ENCODE measurements at regions not wholly inside any gene's neighbourhood (a gene's known extent, or its start where the extent isn't known, plus 50 kb on each side); places are given as distances from the start of the nearest gene placed in this dataset.

DNA sequence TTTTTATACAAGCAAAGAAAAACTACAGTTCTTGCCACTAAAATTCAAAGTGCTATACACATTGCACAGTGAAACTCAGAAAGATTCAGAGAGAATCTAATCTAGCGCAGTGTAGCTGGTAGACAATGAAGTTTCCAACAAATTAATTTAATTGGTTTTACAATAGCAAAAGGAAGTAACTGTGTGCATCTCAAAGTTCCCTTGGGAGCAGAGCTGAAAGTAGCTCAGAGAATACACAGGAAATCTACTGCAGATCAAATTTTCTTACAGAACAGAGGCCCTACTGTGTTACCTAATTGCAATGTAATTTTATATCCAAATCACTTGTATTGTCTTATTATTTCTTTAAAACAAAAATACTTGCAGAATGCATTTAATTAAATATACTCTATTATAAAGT, 1396.2 kb upstream of the TENM4 start:
- DNase-seq (ENCODE audit: low read depth in 1 of 2, low spot score in 1 of 2): no peak
- H3K27ac ChIP-seq (replicated peaks): no peak overlapping the region
- no peaks in the 10 kb centered on the region for H3K27me3 ChIP-seq (ENCODE audit: insufficient read depth, poor library complexity, severe bottlenecking)
- H3K4me3 ChIP-seq (replicated peaks; ENCODE audit: insufficient read depth, low read length): no peak overlapping the region
- TF ChIP-seq GABPA (IDR thresholded peaks at IDR 0.05; ENCODE audit: low read depth) (no peak), CTCF (IDR thresholded peaks at IDR 0.05; ENCODE audit: insufficient read depth, low read length) (no peak), SPI1 (IDR thresholded peaks at IDR 0.05; ENCODE audit: borderline replicate concordance, low read depth) (no peak), POLR2AphosphoS5 (IDR thresholded peaks at IDR 0.05; ENCODE audit: low read depth) (no peak)
- TF ChIP-seq, protein P1, sequence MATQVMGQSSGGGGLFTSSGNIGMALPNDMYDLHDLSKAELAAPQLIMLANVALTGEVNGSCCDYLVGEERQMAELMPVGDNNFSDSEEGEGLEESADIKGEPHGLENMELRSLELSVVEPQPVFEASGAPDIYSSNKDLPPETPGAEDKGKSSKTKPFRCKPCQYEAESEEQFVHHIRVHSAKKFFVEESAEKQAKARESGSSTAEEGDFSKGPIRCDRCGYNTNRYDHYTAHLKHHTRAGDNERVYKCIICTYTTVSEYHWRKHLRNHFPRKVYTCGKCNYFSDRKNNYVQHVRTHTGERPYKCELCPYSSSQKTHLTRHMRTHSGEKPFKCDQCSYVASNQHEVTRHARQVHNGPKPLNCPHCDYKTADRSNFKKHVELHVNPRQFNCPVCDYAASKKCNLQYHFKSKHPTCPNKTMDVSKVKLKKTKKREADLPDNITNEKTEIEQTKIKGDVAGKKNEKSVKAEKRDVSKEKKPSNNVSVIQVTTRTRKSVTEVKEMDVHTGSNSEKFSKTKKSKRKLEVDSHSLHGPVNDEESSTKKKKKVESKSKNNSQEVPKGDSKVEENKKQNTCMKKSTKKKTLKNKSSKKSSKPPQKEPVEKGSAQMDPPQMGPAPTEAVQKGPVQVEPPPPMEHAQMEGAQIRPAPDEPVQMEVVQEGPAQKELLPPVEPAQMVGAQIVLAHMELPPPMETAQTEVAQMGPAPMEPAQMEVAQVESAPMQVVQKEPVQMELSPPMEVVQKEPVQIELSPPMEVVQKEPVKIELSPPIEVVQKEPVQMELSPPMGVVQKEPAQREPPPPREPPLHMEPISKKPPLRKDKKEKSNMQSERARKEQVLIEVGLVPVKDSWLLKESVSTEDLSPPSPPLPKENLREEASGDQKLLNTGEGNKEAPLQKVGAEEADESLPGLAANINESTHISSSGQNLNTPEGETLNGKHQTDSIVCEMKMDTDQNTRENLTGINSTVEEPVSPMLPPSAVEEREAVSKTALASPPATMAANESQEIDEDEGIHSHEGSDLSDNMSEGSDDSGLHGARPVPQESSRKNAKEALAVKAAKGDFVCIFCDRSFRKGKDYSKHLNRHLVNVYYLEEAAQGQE (IDR thresholded peaks at IDR 0.05; ENCODE audit: insufficient replicate concordance, low read depth): no peak

- H3K27me3 ChIP-seq (ENCODE audit: insufficient read depth, poor library complexity, severe bottlenecking): no peaks in the 10 kb centered on the region
- H3K27ac ChIP-seq (replicated peaks): no peak overlapping the region
- no peak for DNase-seq (ENCODE audit: low read depth in 1 of 2, low spot score in 1 of 2)
- TF ChIP-seq POLR2AphosphoS5 (IDR thresholded peaks at IDR 0.05; ENCODE audit: low read depth): no peak
- TF ChIP-seq, protein P1 (IDR thresholded peaks at IDR 0.05; ENCODE audit: insufficient replicate concordance, low read depth): no peak
- TF ChIP-seq GABPA (IDR thresholded peaks at IDR 0.05; ENCODE audit: low read depth): no peak
- no peak for TF ChIP-seq SPI1 (IDR thresholded peaks at IDR 0.05; ENCODE audit: borderline replicate concordance, low read depth)
- TF ChIP-seq CTCF (IDR thresholded peaks at IDR 0.05; ENCODE audit: insufficient read depth, low read length): no peak
- H3K4me3 ChIP-seq (replicated peaks; ENCODE audit: insufficient read depth, low read length): no peak overlapping the region
Measured at GRCh38 chr11:80831374-80831773, 1390.5 kb upstream of the TENM4 start.

DNA sequence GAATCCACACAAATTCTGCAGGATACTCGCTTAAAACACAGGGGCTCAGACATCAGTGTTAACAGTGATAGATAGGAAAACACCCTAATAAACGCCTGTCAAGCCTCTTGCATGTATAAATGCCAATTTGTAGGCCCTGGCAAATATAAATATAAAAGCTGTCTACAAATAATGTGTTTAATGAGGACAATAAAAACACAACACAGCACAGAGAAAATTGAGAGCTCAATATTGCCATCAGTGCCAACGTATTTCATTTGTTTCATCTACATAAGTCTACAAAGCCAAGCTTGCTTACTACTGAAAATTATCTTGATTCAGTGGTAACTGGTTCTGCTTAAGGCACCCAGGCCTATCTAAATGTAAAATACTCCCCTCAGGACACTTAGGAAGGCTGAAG, 1387.0 kb upstream of the TENM4 start:
- TF ChIP-seq, protein P1 (IDR thresholded peaks at IDR 0.05; ENCODE audit: insufficient replicate concordance, low read depth): no peak
- TF ChIP-seq POLR2AphosphoS5 (IDR thresholded peaks at IDR 0.05; ENCODE audit: low read depth) (no peak), GABPA (IDR thresholded peaks at IDR 0.05; ENCODE audit: low read depth) (no peak), CTCF (IDR thresholded peaks at IDR 0.05; ENCODE audit: insufficient read depth, low read length) (no peak), SPI1 (IDR thresholded peaks at IDR 0.05; ENCODE audit: borderline replicate concordance, low read depth) (no peak)
- no peak overlapping the region for H3K4me3 ChIP-seq (replicated peaks; ENCODE audit: insufficient read depth, low read length)
- no peak for DNase-seq (ENCODE audit: low read depth in 1 of 2, low spot score in 1 of 2)
- H3K27ac ChIP-seq (replicated peaks): no peak overlapping the region
- no peaks in the 10 kb centered on the region for H3K27me3 ChIP-seq (ENCODE audit: insufficient read depth, poor library complexity, severe bottlenecking)

Measured in HL-60 (cell line).